Myocyte (in vitro differentiated cells): ENCODE measurements at regions not wholly inside any gene's neighbourhood (a gene's known extent, or its start where the extent isn't known, plus 50 kb on each side); places are given as distances from the start of the nearest gene placed in this dataset.
"Not testable (repeated sequence)": the region's sequence is repeated elsewhere in the genome, so short reads cannot be mapped to it uniquely, and the experiment has no call there.

Experiments used
- DNase-seq: peaks from one replicate; pipeline ENCODE4 v3.0.0-alpha.2; 2012; ENCODE audit warnings: low read depth

- DNase-seq = no peak
These were observed 269.4 kb downstream of the AMY1C start for GRCh38 chr1:104018922-104019674.

GRCh38 chr1:104019675-104020049 lies 270.0 kb downstream of the AMY1C start:
- DNase-seq = no peak

- no peak for DNase-seq
These were observed 278.8 kb downstream of the AMY1C start for GRCh38 chr1:104028416-104029035.

- no peak for DNase-seq
These were observed 279.8 kb downstream of the AMY1C start for GRCh38 chr1:104029456-104029970.

- DNase-seq = no peak
These were observed 307.1 kb downstream of the AMY1C start for GRCh38 chr1:104056786-104057185.

GRCh38 chr1:104057219-104057898 lies 307.7 kb downstream of the AMY1C start:
- not testable (repeated sequence) for DNase-seq

- not testable (repeated sequence) for DNase-seq
These were observed 311.9 kb downstream of the AMY1C start for GRCh38 chr1:104061637-104062036.

- peak; percentile 0 for DNase-seq
These were observed 314.7 kb downstream of the AMY1C start for GRCh38 chr1:104064399-104064798.

- DNase-seq = no peak
These were observed 323.2 kb downstream of the AMY1C start for GRCh38 chr1:104072915-104073371.

- no peak for DNase-seq
These were observed 323.8 kb downstream of the AMY1C start for GRCh38 chr1:104073463-104073902.

GRCh38 chr1:104082221-104082620 lies 332.5 kb downstream of the AMY1C start:
- DNase-seq = no peak

GRCh38 chr1:104084380-104084779 lies 334.7 kb downstream of the AMY1C start:
- no peak for DNase-seq

GRCh38 chr1:104092698-104093097 lies 343.0 kb downstream of the AMY1C start:
- no peak for DNase-seq

GRCh38 chr1:104098837-104099236 lies 349.1 kb downstream of the AMY1C start:
- no peak for DNase-seq

- no peak for DNase-seq
These were observed 350.4 kb downstream of the AMY1C start for GRCh38 chr1:104100115-104100514.

GRCh38 chr1:104105465-104105864 lies 355.8 kb downstream of the AMY1C start:
- DNase-seq = no peak

GRCh38 chr1:104120525-104120924 lies 370.8 kb downstream of the AMY1C start:
- DNase-seq = no peak

GRCh38 chr1:104121271-104121670 lies 371.6 kb downstream of the AMY1C start:
- no peak for DNase-seq

- no peak for DNase-seq
These were observed 375.6 kb downstream of the AMY1C start for GRCh38 chr1:104125266-104125665.

GRCh38 chr1:104125970-104126369 lies 376.3 kb downstream of the AMY1C start:
- DNase-seq = no peak

- no peak for DNase-seq
These were observed 382.8 kb downstream of the AMY1C start for GRCh38 chr1:104132382-104132973.

GRCh38 chr1:104135036-104135435 lies 385.3 kb downstream of the AMY1C start:
- DNase-seq = not testable (repeated sequence)
